Upper lobe of left lung (tissue), 4 donors: ENCODE measurements at regions not wholly inside any gene's neighbourhood (a gene's known extent, or its start where the extent isn't known, plus 50 kb on each side); places are given as distances from the start of the nearest gene placed in this dataset.

ENCODE experiments used
- EP300 ChIP-seq, 4 donors: sonication (generic); formaldehyde crosslinking; IDR thresholded peaks; one replicate each; pipeline ENCODE4 v1.5.1; 2017; ENCODE audit warnings: antibody characterized with exemption in 4 of 4, control low read depth in 2 of 4
- POLR2A ChIP-seq, 4 donors: fragments of 450-650 bp; IDR thresholded peaks; one replicate each; pipeline ENCODE4 v1.5.1; 2016 to 2017; ENCODE audit warnings: antibody characterized with exemption in 4 of 4, mild to moderate bottlenecking in 2 of 4
- POLR2AphosphoS5 ChIP-seq, 2 donors: sonication (generic); formaldehyde crosslinking; IDR thresholded peaks; one replicate each; pipeline ENCODE4 v1.5.1; 2017; ENCODE audit warnings: antibody characterized with exemption in 2 of 2
- TF ChIP-seq, protein P1 (sequence below), 6 experiments: fragments of 450-650 bp in 4 of 6; fragments of 200-600 bp in 2 of 6; sonication (generic) in 2 of 6; IDR thresholded peaks; one replicate each; pipeline ENCODE4 v1.5.1; 2016 to 2019; ENCODE audit warnings: antibody characterized with exemption in 6 of 6

DNA sequence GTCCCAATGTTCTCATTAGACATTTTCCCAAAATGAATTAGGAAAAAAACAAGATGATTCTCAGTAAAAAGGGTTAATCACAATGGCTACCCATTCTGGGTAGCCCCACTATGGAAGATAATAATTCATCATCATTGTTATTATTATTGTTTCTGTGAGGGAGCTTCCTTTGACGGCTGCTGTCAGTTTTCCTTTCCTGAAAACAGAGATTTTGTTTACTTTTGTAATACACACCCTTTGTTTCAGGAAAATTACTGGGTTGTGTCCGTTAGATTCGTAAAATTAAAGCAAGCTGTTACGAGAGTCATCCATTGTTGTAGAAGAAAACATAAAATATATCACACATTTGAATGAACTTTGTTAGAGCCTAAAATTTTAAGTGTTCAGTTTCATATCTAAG, 192.9 kb upstream of the ANKRD50 start:
- TF ChIP-seq, protein P1, sequence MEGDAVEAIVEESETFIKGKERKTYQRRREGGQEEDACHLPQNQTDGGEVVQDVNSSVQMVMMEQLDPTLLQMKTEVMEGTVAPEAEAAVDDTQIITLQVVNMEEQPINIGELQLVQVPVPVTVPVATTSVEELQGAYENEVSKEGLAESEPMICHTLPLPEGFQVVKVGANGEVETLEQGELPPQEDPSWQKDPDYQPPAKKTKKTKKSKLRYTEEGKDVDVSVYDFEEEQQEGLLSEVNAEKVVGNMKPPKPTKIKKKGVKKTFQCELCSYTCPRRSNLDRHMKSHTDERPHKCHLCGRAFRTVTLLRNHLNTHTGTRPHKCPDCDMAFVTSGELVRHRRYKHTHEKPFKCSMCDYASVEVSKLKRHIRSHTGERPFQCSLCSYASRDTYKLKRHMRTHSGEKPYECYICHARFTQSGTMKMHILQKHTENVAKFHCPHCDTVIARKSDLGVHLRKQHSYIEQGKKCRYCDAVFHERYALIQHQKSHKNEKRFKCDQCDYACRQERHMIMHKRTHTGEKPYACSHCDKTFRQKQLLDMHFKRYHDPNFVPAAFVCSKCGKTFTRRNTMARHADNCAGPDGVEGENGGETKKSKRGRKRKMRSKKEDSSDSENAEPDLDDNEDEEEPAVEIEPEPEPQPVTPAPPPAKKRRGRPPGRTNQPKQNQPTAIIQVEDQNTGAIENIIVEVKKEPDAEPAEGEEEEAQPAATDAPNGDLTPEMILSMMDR (IDR thresholded peaks at IDR 0.05), result no peak
- TF ChIP-seq POLR2AphosphoS5 (IDR thresholded peaks at IDR 0.05) (no peak), EP300 (IDR thresholded peaks at IDR 0.05) (no peak), POLR2A (IDR thresholded peaks at IDR 0.05) (no peak)
